ENCODE measurements at regions not wholly inside any gene's neighbourhood (a gene's known extent, or its start where the extent isn't known, plus 50 kb on each side); places are given as distances from the start of the nearest gene placed in this dataset.

GRCh38 chr16:8087146-8087545, 503.2 kb downstream of the TMEM114 start:
- Histone ChIP-seq H3K4me3 (no peak overlapping the region), H3K4me1 (ENCODE audit: low read depth) (no peaks in the 10 kb centered on the region), H3K36me3 (ENCODE audit: low read depth) (no peaks in the 10 kb centered on the region), H3K9me3 (no peaks in the 10 kb centered on the region)
- DNase-seq, result no peak
- ATAC-seq, result no peak
- TF ChIP-seq, protein P1, sequence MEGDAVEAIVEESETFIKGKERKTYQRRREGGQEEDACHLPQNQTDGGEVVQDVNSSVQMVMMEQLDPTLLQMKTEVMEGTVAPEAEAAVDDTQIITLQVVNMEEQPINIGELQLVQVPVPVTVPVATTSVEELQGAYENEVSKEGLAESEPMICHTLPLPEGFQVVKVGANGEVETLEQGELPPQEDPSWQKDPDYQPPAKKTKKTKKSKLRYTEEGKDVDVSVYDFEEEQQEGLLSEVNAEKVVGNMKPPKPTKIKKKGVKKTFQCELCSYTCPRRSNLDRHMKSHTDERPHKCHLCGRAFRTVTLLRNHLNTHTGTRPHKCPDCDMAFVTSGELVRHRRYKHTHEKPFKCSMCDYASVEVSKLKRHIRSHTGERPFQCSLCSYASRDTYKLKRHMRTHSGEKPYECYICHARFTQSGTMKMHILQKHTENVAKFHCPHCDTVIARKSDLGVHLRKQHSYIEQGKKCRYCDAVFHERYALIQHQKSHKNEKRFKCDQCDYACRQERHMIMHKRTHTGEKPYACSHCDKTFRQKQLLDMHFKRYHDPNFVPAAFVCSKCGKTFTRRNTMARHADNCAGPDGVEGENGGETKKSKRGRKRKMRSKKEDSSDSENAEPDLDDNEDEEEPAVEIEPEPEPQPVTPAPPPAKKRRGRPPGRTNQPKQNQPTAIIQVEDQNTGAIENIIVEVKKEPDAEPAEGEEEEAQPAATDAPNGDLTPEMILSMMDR (IDR thresholded peaks at IDR 0.05), result no peak
- intact Hi-C loops (cut with DNase I, micrococcal nuclease), result no loop called here

DNA sequence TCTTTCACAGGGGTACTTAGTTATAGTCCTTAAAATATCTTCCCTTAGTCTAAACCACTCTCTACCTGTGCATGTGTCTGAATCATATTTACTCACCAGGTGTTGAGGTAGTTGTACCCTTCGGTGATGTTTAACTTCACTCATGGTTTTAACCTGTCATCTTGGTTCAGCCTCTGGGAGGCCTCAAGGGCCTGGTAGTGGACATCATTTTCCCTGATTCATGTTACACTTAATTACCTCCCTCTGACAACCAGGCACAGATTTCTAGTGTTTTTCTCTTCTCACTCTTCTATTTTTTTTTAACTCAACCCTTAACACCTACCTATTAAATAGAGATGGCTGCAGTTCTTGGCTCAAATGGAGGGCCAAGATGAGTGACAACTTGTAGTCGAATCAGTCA, 505.4 kb downstream of the TMEM114 start:
- TF ChIP-seq, protein P1 (IDR thresholded peaks at IDR 0.05), result no peak
- H3K9me3 ChIP-seq, result no peaks in the 10 kb centered on the region
- no peak overlapping the region for H3K4me3 ChIP-seq
- intact Hi-C loops (cut with DNase I, micrococcal nuclease), result no loop called here
- ATAC-seq, result no peak
- no peak for DNase-seq
- no peaks in the 10 kb centered on the region for H3K4me1 ChIP-seq (ENCODE audit: low read depth)
- no peaks in the 10 kb centered on the region for H3K36me3 ChIP-seq (ENCODE audit: low read depth)

GRCh38 chr16:8084302-8084701, 506.0 kb downstream of the TMEM114 start:
- TF ChIP-seq, protein P1 (IDR thresholded peaks at IDR 0.05), result no peak
- DNase-seq (no peak), ATAC-seq (no peak)
- H3K36me3 ChIP-seq (ENCODE audit: low read depth), result no peaks in the 10 kb centered on the region
- H3K4me1 ChIP-seq (ENCODE audit: low read depth), result no peaks in the 10 kb centered on the region
- no peaks in the 10 kb centered on the region for H3K9me3 ChIP-seq
- intact Hi-C loops (cut with DNase I, micrococcal nuclease), result no loop called here
- H3K4me3 ChIP-seq, result no peak overlapping the region

DNA sequence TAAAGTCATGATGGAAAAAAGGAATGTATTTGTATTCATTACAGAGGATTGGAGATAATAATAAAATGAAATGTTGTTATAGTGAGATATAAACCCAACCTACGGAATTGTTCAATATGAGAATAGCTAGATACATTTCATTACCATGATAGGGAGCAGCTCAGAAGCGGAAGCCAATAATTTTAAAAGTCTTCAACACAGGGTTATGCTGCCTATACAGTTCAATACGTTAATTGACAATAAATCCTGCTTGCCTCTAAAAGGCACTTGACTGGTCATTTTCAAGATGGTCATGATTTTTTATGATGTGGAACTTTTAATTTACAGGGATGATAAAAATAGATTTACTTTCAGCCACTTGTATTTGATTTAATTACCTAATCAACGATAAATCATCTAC, 506.8 kb downstream of the TMEM114 start:
- Histone ChIP-seq H3K4me3 (no peak overlapping the region), H3K4me1 (ENCODE audit: low read depth) (no peaks in the 10 kb centered on the region), H3K9me3 (no peaks in the 10 kb centered on the region), H3K36me3 (ENCODE audit: low read depth) (no peaks in the 10 kb centered on the region)
- no peak for DNase-seq
- ATAC-seq, result no peak
- TF ChIP-seq, protein P1 (IDR thresholded peaks at IDR 0.05), result no peak
- intact Hi-C loops (cut with DNase I, micrococcal nuclease), result no loop called here

- H3K4me3 ChIP-seq, result no peak overlapping the region
- TF ChIP-seq, protein P1 (IDR thresholded peaks at IDR 0.05), result no peak
- intact Hi-C loops (cut with DNase I, micrococcal nuclease), result no loop called here
- ATAC-seq, result no peak
- no peaks in the 10 kb centered on the region for H3K36me3 ChIP-seq (ENCODE audit: low read depth)
- no peaks in the 10 kb centered on the region for H3K4me1 ChIP-seq (ENCODE audit: low read depth)
- DNase-seq, result no peak
- no peaks in the 10 kb centered on the region for H3K9me3 ChIP-seq
Measured at GRCh38 chr16:8080817-8081216, 509.5 kb downstream of the TMEM114 start.

DNA sequence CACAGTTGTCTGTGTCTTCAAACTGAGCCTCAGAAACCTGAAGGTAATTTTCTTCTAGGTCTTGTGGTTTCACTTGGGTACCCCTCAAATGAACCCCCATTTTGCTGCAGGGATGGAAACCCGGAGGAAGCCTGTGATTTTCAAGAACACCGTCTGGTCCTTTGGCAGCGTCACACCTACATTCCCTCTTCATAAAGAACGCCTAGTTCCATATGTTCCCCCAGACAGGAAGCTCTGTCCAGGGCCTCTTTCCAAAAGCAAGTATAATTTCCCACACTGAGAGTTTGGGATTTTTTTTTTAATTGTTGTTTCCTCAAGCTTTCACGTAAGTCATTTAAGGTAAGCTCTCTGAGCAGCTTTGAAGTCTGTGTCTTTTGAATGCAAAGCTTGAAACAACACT, 515.0 kb downstream of the TMEM114 start:
- intact Hi-C loops (cut with DNase I, micrococcal nuclease), result no loop called here
- Histone ChIP-seq H3K4me3 (no peak overlapping the region), H3K4me1 (ENCODE audit: low read depth) (no peaks in the 10 kb centered on the region), H3K9me3 (no peaks in the 10 kb centered on the region), H3K36me3 (ENCODE audit: low read depth) (no peaks in the 10 kb centered on the region)
- DNase-seq, result no peak
- ATAC-seq, result no peak
- TF ChIP-seq, protein P1 (IDR thresholded peaks at IDR 0.05), result no peak
